ENCODE measurements at regions not wholly inside any gene's neighbourhood (a gene's known extent, or its start where the extent isn't known, plus 50 kb on each side); places are given as distances from the start of the nearest gene placed in this dataset.

DNA sequence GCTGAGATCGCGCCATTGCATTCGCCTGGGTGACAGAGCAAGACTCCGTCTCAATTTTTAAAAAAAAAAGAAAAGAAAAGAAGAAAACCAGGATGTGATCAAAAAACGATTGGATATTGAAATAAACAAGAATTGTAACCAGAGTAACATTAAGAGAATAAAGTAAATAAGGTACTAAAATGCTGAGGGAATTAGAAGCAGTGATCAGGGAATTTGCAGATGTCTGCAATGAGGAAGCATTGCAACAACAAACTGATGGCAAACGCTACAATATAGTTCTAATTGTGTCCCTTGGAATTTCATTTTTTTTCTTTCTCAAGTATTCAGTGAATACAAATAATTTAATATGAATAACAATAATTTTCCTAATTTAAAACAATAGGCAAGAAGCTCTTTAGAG, 1077.5 kb downstream of the TBL1XR1 start:
- DNase-seq (ENCODE audit: extremely low read depth in 1 of 4, low spot score in 3 of 4) (no peak), ATAC-seq (no peak), FAIRE-seq (no peak)
- Histone ChIP-seq H3K9me3 (replicated peaks; ENCODE audit: control insufficient read depth, insufficient read depth, low read depth, low read length) (no peaks in the 10 kb centered on the region), H3K36me3 (ENCODE audit: control insufficient read depth, insufficient read depth, low read length) (no peaks in the 10 kb centered on the region), H3K27me3 (ENCODE audit: control insufficient read depth in 2 of 2, insufficient read depth in 2 of 2, low read length in 2 of 2) (no peaks in the 10 kb centered on the region), H3K9ac (ENCODE audit: insufficient read depth in 1 of 2, low read depth in 2 of 2, low read length in 2 of 2) (no peak overlapping the region), H3K79me2 (ENCODE audit: control insufficient read depth, insufficient read depth, low read length) (no peaks in the 10 kb centered on the region), H3K4me3 (no peak overlapping the region), H3K4me2 (ENCODE audit: insufficient read depth, low read length) (no peak overlapping the region), H3K27ac (ENCODE audit: extremely low read depth, low read depth, low read length) (no peak overlapping the region), H4K20me1 (replicated peaks; ENCODE audit: control insufficient read depth, insufficient read depth, low read length) (no peaks in the 10 kb centered on the region), H3K9me1 (ENCODE audit: control insufficient read depth, insufficient read depth, low read length) (no peaks in the 10 kb centered on the region), H3K4me1 (replicated peaks in 1 of 2; ENCODE audit: control insufficient read depth in 2 of 2, insufficient read depth in 2 of 2, low read length in 2 of 2) (no peaks in the 10 kb centered on the region), H2AFZ (ENCODE audit: low read depth, low read length) (no peak overlapping the region)
- intact Hi-C loops (cut with micrococcal nuclease): no loop called here
- no TSS peak for BruUV-seq (replicated peaks)
- TF ChIP-seq, protein P1, sequence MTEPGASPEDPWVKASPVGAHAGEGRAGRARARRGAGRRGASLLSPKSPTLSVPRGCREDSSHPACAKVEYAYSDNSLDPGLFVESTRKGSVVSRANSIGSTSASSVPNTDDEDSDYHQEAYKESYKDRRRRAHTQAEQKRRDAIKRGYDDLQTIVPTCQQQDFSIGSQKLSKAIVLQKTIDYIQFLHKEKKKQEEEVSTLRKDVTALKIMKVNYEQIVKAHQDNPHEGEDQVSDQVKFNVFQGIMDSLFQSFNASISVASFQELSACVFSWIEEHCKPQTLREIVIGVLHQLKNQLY (CRISPR knock-in tag; conservative IDR thresholded peaks at IDR 0.05): no peak
- no peak for TF ChIP-seq HEY1 (CRISPR knock-in tag; IDR thresholded peaks at IDR 0.05; ENCODE audit: borderline replicate concordance)
- CTCF ChIA-PET (ENCODE audit: low intra/inter-chr PET ratio): no interaction called here
- POLR2A ChIA-PET: no interaction called here
- in situ Hi-C loops (cut with MboI): no loop called here
- 0% methylated on average over 5 of the region's 6 CpGs for WGBS (ENCODE audit: insufficient coverage, low coverage, missing lambda C conversion rate)

DNA sequence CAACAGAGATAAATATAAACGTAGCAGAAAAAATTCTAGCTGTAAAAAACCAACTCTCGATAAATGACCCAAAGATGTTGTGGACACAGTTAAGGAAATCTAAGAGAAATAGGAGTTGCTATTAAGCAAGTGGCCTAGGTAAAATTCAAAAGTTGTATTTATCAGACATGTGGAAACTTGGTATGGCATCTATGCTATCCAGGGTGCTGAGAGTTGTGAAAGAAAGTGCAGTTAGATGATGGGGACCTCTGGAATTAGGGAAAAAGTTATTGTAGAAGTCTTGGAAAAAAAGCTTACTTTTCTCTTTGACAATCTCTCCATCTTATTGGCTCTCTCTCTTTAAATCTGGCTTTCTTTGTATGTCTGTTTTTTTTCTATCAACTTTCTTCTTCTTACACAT, 1090.9 kb downstream of the TBL1XR1 start:
- no peaks in the 10 kb centered on the region for H4K20me1 ChIP-seq (replicated peaks; ENCODE audit: control insufficient read depth, insufficient read depth, low read length)
- ChIA-PET CTCF (ENCODE audit: low intra/inter-chr PET ratio) (no interaction called here), POLR2A (no interaction called here)
- H3K27me3 ChIP-seq (ENCODE audit: control insufficient read depth in 2 of 2, insufficient read depth in 2 of 2, low read length in 2 of 2): no peaks in the 10 kb centered on the region
- H3K79me2 ChIP-seq (ENCODE audit: control insufficient read depth, insufficient read depth, low read length): no peaks in the 10 kb centered on the region
- no peak overlapping the region for H3K4me3 ChIP-seq
- no peaks in the 10 kb centered on the region for H3K9me3 ChIP-seq (replicated peaks; ENCODE audit: control insufficient read depth, insufficient read depth, low read depth, low read length)
- H3K9me1 ChIP-seq (ENCODE audit: control insufficient read depth, insufficient read depth, low read length): no peaks in the 10 kb centered on the region
- WGBS (ENCODE audit: insufficient coverage, low coverage, missing lambda C conversion rate): 0% methylated on average over 2 of the region's 2 CpGs
- H3K4me1 ChIP-seq (replicated peaks in 1 of 2; ENCODE audit: control insufficient read depth in 2 of 2, insufficient read depth in 2 of 2, low read length in 2 of 2): no peaks in the 10 kb centered on the region
- DNase-seq (ENCODE audit: extremely low read depth in 1 of 4, low spot score in 3 of 4) (no peak), FAIRE-seq (no peak), ATAC-seq (no peak)
- no peak for TF ChIP-seq FOXK1 (CRISPR knock-in tag; IDR thresholded peaks at IDR 0.05; ENCODE audit: borderline replicate concordance)
- TF ChIP-seq, protein P2, sequence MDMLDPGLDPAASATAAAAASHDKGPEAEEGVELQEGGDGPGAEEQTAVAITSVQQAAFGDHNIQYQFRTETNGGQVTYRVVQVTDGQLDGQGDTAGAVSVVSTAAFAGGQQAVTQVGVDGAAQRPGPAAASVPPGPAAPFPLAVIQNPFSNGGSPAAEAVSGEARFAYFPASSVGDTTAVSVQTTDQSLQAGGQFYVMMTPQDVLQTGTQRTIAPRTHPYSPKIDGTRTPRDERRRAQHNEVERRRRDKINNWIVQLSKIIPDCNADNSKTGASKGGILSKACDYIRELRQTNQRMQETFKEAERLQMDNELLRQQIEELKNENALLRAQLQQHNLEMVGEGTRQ (CRISPR knock-in tag; IDR thresholded peaks at IDR 0.05): no peak
- in situ Hi-C loops (cut with MboI) (no loop called here), intact Hi-C loops (cut with micrococcal nuclease) (no loop called here)
- no peak overlapping the region for H3K27ac ChIP-seq (ENCODE audit: extremely low read depth, low read depth, low read length)
- H3K36me3 ChIP-seq (ENCODE audit: control insufficient read depth, insufficient read depth, low read length): no peaks in the 10 kb centered on the region
- no peak overlapping the region for H3K9ac ChIP-seq (ENCODE audit: insufficient read depth in 1 of 2, low read depth in 2 of 2, low read length in 2 of 2)
- H3K4me2 ChIP-seq (ENCODE audit: insufficient read depth, low read length): no peak overlapping the region
- no TSS peak for BruUV-seq (replicated peaks)
- no peak overlapping the region for H2AFZ ChIP-seq (ENCODE audit: low read depth, low read length)

Measured in K562 (cell line).